ENCODE measurements at regions not wholly inside any gene's neighbourhood (a gene's known extent, or its start where the extent isn't known, plus 50 kb on each side); places are given as distances from the start of the nearest gene placed in this dataset.

DNA sequence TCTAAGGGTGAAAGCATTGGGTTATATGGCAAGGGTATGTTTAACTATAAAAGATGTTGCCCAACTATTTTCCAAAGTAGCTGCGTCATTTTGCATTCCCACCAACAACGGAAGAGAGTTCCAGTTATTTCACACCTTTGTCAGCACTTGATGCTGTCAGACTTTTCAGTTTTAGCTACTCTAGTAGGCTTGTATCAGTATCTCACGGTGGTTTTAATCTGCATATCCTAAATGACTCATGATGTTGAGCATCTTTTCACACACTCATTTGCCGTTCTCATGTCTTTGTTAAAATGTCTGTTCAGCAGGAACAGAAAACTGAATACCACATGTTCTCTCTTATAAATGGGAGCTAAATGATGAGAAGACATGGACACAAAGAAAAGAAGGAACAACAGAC lies 122.3 kb downstream of the RNASET2 start:
- Histone ChIP-seq H3K36me3 (no peaks in the 10 kb centered on the region), H3K4me1 (no peaks in the 10 kb centered on the region), H3K4me3 (no peak overlapping the region), H3K27me3 (no peaks in the 10 kb centered on the region), H3K27ac (no peak overlapping the region), H3K9me3 (no peaks in the 10 kb centered on the region)
- DNase-seq = no peak
- TF ChIP-seq POLR2A (IDR thresholded peaks at IDR 0.05) (no peak), CTCF (IDR thresholded peaks at IDR 0.05) (no peak)
- intact Hi-C loops (cut with DNase I; ENCODE audit: low total_unique reads) = no loop called here

- Histone ChIP-seq H3K4me3 (no peak overlapping the region), H3K4me1 (no peaks in the 10 kb centered on the region), H3K36me3 (no peaks in the 10 kb centered on the region), H3K27ac (no peak overlapping the region), H3K27me3 (no peaks in the 10 kb centered on the region), H3K9me3 (no peaks in the 10 kb centered on the region)
- no peak for TF ChIP-seq CTCF (IDR thresholded peaks at IDR 0.05)
- TF ChIP-seq POLR2A (IDR thresholded peaks at IDR 0.05) = no peak
- DNase-seq = no peak
- intact Hi-C loops (cut with DNase I; ENCODE audit: low total_unique reads) = no loop called here
These were observed 125.4 kb downstream of the RNASET2 start for GRCh38 chr6:166830891-166831363.

GRCh38 chr6:166830185-166830890 lies 126.0 kb downstream of the RNASET2 start:
- Histone ChIP-seq H3K27ac (no peak overlapping the region), H3K4me3 (no peak overlapping the region), H3K9me3 (no peaks in the 10 kb centered on the region), H3K36me3 (no peaks in the 10 kb centered on the region), H3K4me1 (no peaks in the 10 kb centered on the region), H3K27me3 (no peaks in the 10 kb centered on the region)
- intact Hi-C loops (cut with DNase I; ENCODE audit: low total_unique reads) = no loop called here
- no peak for TF ChIP-seq CTCF (IDR thresholded peaks at IDR 0.05)
- no peak for TF ChIP-seq POLR2A (IDR thresholded peaks at IDR 0.05)
- DNase-seq = no peak

GRCh38 chr6:166826264-166826663 lies 130.1 kb downstream of the RNASET2 start:
- no peak for TF ChIP-seq CTCF (IDR thresholded peaks at IDR 0.05)
- TF ChIP-seq POLR2A (IDR thresholded peaks at IDR 0.05) = no peak
- Histone ChIP-seq H3K4me3 (no peak overlapping the region), H3K36me3 (no peaks in the 10 kb centered on the region), H3K27me3 (no peaks in the 10 kb centered on the region), H3K4me1 (no peaks in the 10 kb centered on the region), H3K27ac (no peak overlapping the region), H3K9me3 (no peaks in the 10 kb centered on the region)
- intact Hi-C loops (cut with DNase I; ENCODE audit: low total_unique reads) = no loop called here
- DNase-seq = no peak

DNA sequence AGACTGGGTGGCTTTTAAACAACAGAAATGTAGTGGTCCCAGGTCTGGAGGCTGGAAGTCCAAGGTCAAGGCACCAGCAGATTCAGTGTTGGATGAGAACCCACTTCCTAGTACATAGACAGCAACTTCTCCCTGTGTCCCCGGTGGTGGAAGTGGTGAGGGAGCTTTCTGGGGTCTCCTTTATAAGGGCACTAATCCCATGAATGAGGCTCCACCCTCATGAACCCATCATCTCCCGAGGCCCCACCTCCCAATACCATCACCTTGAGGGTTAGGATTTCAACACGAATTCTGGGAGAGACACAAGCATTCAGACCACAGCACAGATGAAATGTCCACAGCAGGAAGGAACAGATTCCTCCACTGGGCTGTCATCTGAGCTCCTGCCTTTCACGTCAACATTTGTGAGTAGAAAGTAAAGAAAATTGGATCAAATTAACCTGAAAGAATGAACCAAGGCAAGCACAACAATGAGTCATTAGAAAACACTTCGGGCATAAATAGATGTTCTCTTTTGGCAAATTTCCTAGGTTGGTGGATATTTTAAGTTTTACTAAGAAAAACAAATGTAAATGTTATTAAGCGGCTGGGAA lies 130.7 kb downstream of the RNASET2 start:
- Histone ChIP-seq H3K36me3 (no peaks in the 10 kb centered on the region), H3K27me3 (no peaks in the 10 kb centered on the region), H3K4me1 (no peaks in the 10 kb centered on the region), H3K9me3 (no peaks in the 10 kb centered on the region), H3K27ac (no peak overlapping the region), H3K4me3 (no peak overlapping the region)
- no peak for DNase-seq
- TF ChIP-seq CTCF (IDR thresholded peaks at IDR 0.05) (no peak), POLR2A (IDR thresholded peaks at IDR 0.05) (no peak)
- intact Hi-C loops (cut with DNase I; ENCODE audit: low total_unique reads) = no loop called here
